Prostate gland (tissue), 2 donors: ENCODE measurements at regions not wholly inside any gene's neighbourhood (a gene's known extent, or its start where the extent isn't known, plus 50 kb on each side); places are given as distances from the start of the nearest gene placed in this dataset.

Experiments used
- DNase-seq: peaks from one replicate; pipeline ENCODE4 v3.0.0-alpha.2; 2019; ENCODE audit warnings: low spot score
- H3K27ac ChIP-seq, 2 donors: fragments of 200-600 bp; sonication (generic); 2 replicates each; pipeline ENCODE4 v1.5.1; 2017 to 2019
- H3K27me3 ChIP-seq: fragments of 200-600 bp; sonication (generic); replicated peaks from 2 replicates; pipeline ENCODE4 v1.5.1; 2019; ENCODE audit not compliant: insufficient read depth
- H3K36me3 ChIP-seq, 2 donors: fragments of 200-600 bp; sonication (generic); 1 replicate in 1 of 2; 2 replicates in 1 of 2; pipeline versions ENCODE4 v1.5.1 to v1.8.1; 2017 to 2019
- H3K4me1 ChIP-seq: fragments of 200-600 bp; sonication (generic); replicated peaks from 2 replicates; pipeline ENCODE4 v1.5.1; 2019
- H3K4me3 ChIP-seq, 2 donors: fragments of 200-600 bp; sonication (generic); 2 replicates each; pipeline ENCODE4 v1.5.1; 2017 to 2019
- H3K9me3 ChIP-seq: fragments of 200-600 bp; sonication (generic); 2 replicates; pipeline ENCODE4 v1.5.1; 2017
- POLR2A ChIP-seq: fragments of 450-650 bp; IDR thresholded peaks from one replicate; pipeline ENCODE4 v1.6.1; 2016; ENCODE audit warnings: antibody characterized with exemption, mild to moderate bottlenecking
- POLR2AphosphoS5 ChIP-seq: sonication (generic); formaldehyde crosslinking; IDR thresholded peaks from one replicate; pipeline ENCODE4 v1.6.1; 2017; ENCODE audit warnings: antibody characterized with exemption
- WGBS: methylation state at CpG from one replicate; pipeline ENCODE4 v1.1.5; 2018; 5-methylcytosine and 5-hydroxymethylcytosine counted together
- intact Hi-C: fragments of 100-400 bp; cut with DNase I; formaldehyde crosslinking; loops from one replicate; pipeline ENCODE4 v1.14.2; 2022
- TF ChIP-seq, protein P1 (sequence below), 4 experiments: fragments of 200-600 bp in 2 of 4; fragments of 450-650 bp in 2 of 4; sonication (generic) in 2 of 4; IDR thresholded peaks; 1 replicate in 3 of 4; 2 replicates in 1 of 4; pipeline ENCODE4 v1.5.1; 2016 to 2019; ENCODE audit warnings: antibody characterized with exemption in 4 of 4, mild to moderate bottlenecking in 2 of 4, moderate library complexity in 2 of 4

DNA sequence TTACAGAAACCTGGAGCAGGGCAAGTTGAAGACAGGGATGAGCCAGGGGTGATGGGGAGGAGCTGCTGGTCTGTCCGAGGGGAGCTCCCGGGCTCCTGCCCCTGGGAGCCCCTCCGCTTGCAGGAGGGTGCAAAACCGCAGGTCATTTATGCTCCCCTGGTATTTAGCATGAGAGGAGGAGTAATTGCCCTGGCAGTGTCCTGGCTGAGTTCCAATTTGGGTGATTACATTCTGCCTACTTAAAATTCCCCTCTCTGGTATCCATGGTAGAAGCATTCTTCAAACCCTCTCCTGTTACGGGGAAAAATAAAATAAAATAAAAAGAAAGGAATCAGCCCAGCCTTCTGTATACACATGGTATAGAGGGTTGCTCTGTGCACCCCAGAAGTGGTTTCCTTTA is 61.7 kb upstream of the VRK1 start:
- H3K27ac ChIP-seq, result no peak overlapping the region
- no peak for DNase-seq
- WGBS, result 31% methylated on average over 5 of the region's 5 CpGs
- H3K4me1 ChIP-seq, result no peaks in the 10 kb centered on the region
- H3K9me3 ChIP-seq, result no peaks in the 10 kb centered on the region
- H3K4me3 ChIP-seq, result no peak overlapping the region
- no peaks in the 10 kb centered on the region for H3K27me3 ChIP-seq
- TF ChIP-seq, protein P1, sequence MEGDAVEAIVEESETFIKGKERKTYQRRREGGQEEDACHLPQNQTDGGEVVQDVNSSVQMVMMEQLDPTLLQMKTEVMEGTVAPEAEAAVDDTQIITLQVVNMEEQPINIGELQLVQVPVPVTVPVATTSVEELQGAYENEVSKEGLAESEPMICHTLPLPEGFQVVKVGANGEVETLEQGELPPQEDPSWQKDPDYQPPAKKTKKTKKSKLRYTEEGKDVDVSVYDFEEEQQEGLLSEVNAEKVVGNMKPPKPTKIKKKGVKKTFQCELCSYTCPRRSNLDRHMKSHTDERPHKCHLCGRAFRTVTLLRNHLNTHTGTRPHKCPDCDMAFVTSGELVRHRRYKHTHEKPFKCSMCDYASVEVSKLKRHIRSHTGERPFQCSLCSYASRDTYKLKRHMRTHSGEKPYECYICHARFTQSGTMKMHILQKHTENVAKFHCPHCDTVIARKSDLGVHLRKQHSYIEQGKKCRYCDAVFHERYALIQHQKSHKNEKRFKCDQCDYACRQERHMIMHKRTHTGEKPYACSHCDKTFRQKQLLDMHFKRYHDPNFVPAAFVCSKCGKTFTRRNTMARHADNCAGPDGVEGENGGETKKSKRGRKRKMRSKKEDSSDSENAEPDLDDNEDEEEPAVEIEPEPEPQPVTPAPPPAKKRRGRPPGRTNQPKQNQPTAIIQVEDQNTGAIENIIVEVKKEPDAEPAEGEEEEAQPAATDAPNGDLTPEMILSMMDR (IDR thresholded peaks at IDR 0.05), result no peak
- TF ChIP-seq POLR2A (no peak), POLR2AphosphoS5 (no peak)
- no peaks in the 10 kb centered on the region for H3K36me3 ChIP-seq
- intact Hi-C loops, result no loop called here

DNA sequence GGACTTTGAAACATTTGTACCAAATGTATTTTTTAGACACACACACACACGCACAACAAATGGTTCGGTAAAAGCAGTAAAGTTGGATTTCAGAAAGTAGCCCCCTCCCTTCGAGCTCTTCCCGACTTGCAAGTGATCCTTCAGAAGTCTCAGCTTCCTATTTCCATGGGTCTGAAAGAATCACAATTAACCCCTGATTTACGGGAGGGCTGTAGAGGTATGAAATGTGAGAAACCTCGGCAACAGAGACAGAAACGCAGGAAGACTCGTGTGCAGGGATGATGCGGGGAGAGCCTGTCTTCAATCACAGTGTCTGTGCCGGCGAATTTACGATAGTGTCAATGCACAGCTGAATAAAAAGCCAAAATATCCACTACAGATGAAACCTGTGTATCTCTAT is 60.7 kb upstream of the VRK1 start:
- Histone ChIP-seq H3K9me3 (no peaks in the 10 kb centered on the region), H3K27ac (no peak overlapping the region), H3K4me1 (no peaks in the 10 kb centered on the region), H3K27me3 (no peaks in the 10 kb centered on the region), H3K4me3 (no peak overlapping the region), H3K36me3 (no peaks in the 10 kb centered on the region)
- intact Hi-C loops, result no loop called here
- WGBS, result 26% methylated on average over 12 of the region's 12 CpGs
- TF ChIP-seq POLR2A (no peak), POLR2AphosphoS5 (no peak)
- TF ChIP-seq, protein P1 (IDR thresholded peaks at IDR 0.05), result no peak
- DNase-seq, result no peak

DNA sequence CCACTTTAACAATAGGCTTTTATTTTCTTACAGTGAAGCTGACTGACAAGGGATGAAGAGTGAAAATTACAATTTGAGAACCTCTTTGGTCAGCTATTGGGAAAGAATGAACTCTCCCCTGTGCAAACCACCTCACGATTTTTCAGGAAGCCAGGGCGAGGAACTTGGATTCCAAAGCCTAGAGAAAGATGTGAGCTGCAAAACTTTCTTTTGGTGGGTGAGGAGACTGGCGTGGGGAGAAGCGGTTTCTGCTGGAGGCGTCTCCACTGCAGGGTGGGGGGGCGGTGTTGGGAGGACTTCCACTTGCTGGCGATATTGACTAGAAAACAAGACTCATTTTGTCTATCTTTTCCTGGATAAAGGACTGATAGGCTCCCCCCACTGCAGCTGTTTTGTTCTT is 59.3 kb upstream of the VRK1 start:
- intact Hi-C loops, result no loop called here
- DNase-seq, result no peak
- no peak overlapping the region for H3K27ac ChIP-seq
- H3K27me3 ChIP-seq, result peaks cover 2% of the 10 kb centered on the region
- 38% methylated on average over 7 of the region's 7 CpGs for WGBS
- H3K4me1 ChIP-seq, result no peaks in the 10 kb centered on the region
- H3K36me3 ChIP-seq, result no peaks in the 10 kb centered on the region
- H3K9me3 ChIP-seq, result no peaks in the 10 kb centered on the region
- no peak for TF ChIP-seq POLR2A
- TF ChIP-seq, protein P1 (IDR thresholded peaks at IDR 0.05), result no peak
- no peak for TF ChIP-seq POLR2AphosphoS5
- no peak overlapping the region for H3K4me3 ChIP-seq

DNA sequence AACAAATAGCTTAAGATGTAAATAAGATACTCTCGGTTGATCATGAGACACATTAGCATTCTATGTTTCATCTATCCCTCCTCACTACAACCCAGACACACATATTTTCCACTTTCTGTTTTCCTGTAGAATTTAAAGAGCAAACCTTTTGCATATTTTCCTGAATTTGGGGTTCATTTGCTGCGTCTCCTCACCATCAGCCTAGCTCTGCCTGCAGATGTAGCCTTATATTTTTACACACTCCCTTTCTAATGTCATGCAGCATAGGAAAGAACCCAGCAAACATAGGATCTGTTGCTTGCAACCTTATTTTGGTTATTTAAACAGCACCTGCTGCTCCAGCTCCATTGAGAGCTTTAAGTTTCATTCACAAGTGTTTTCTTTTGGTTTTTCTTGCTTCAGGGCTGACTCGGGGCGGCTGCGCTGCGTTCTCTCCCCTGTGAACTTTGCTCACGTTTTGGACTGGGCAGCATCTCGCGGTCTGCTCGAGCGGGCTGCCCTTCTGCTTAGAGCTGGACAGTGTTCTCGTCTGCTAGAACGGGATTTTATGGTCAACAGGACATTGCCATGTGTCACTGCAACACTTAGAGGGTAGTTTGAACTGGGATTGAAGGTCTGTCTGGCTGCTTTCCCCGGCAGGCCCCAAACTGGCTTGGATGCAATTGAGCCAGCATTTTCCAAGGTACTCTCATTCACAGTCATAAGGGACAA is 57.8 kb upstream of the VRK1 start:
- Histone ChIP-seq H3K27me3 (peaks cover 2% of the 10 kb centered on the region), H3K27ac (no peak overlapping the region), H3K4me3 (no peak overlapping the region), H3K9me3 (no peaks in the 10 kb centered on the region), H3K36me3 (no peaks in the 10 kb centered on the region), H3K4me1 (no peaks in the 10 kb centered on the region)
- intact Hi-C loops, result no loop called here
- WGBS, result 58% methylated on average over 14 of the region's 14 CpGs
- no peak for TF ChIP-seq POLR2A
- TF ChIP-seq, protein P1 (IDR thresholded peaks at IDR 0.05), result no peak
- DNase-seq, result no peak
